ENCODE measurements at regions not wholly inside any gene's neighbourhood (a gene's known extent, or its start where the extent isn't known, plus 50 kb on each side); places are given as distances from the start of the nearest gene placed in this dataset.

DNA sequence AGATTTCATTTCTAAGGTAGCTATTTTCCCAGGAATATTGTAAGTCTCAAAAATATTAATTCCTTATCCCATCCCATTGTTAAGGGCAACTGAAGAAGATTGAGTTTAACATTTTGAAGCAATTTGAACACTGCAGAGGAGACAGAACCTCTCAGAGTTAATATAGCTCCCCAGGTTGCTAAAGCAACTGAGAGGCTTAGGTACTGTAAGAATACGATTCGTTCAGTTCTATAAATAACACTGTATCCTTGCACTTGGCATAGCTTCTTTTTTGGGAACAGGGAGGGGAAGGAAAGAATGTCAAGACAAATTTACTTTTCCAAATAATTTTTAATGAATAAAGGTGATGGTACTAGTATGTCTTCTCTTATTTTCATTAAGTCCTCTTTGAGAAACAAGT is 658.4 kb upstream of the CELF2 start:
- CTCF ChIA-PET: no interaction called here
- no peak overlapping the region for H3K4me3 ChIP-seq (replicated peaks in 1 of 3; ENCODE audit: insufficient read depth in 1 of 3, low read depth in 1 of 3, low read length in 3 of 3)
- intact Hi-C loops (cut with micrococcal nuclease): no loop called here
- TF ChIP-seq MYC (IDR thresholded peaks at IDR 0.05; ENCODE audit: low read depth, low read length) (no peak), FOS (IDR thresholded peaks at IDR 0.05; ENCODE audit: borderline replicate concordance, insufficient read depth, low read length) (no peak)
- POLR2A ChIA-PET: no interaction called here
- FAIRE-seq (no peak), DNase-seq (ENCODE audit: low read depth, low spot score) (no peak)
- H3K9me3 ChIP-seq (replicated peaks; ENCODE audit: control insufficient read depth, insufficient read depth, low read length): no peaks in the 10 kb centered on the region
- no peak overlapping the region for H3K4me2 ChIP-seq (ENCODE audit: insufficient read depth, low read length)
- H3K27me3 ChIP-seq (ENCODE audit: control insufficient read depth in 2 of 2, insufficient read depth in 2 of 2, low read length in 2 of 2): no peaks in the 10 kb centered on the region
- H3K27ac ChIP-seq (ENCODE audit: insufficient read depth, low read depth, low read length): no peak overlapping the region
- H2AFZ ChIP-seq (ENCODE audit: low read depth, low read length): no peak overlapping the region
- H3K4me1 ChIP-seq (ENCODE audit: control insufficient read depth, extremely low read depth, insufficient read depth, low read length): no peaks in the 10 kb centered on the region
- H3K36me3 ChIP-seq (ENCODE audit: control insufficient read depth in 2 of 2, extremely low read depth in 1 of 2, insufficient read depth in 2 of 2, low read length in 2 of 2): no peaks in the 10 kb centered on the region
- BruUV-seq (replicated peaks): no TSS peak
- no peaks in the 10 kb centered on the region for H4K20me1 ChIP-seq (replicated peaks; ENCODE audit: control insufficient read depth, extremely low read depth, insufficient read depth, low read length)
- no peak overlapping the region for H3K9ac ChIP-seq (replicated peaks; ENCODE audit: extremely low read depth, insufficient read depth, low read length)
- no peaks in the 10 kb centered on the region for H3K79me2 ChIP-seq (ENCODE audit: control insufficient read depth, insufficient read depth, low read length)
- no peaks in the 10 kb centered on the region for H3K9me1 ChIP-seq (replicated peaks; ENCODE audit: control insufficient read depth, extremely low read depth, insufficient read depth, low read length)
- dilution Hi-C loops (cut with MboI; ENCODE audit: extremely low pct_ligation_motif_present, low sequenced_read_pairs): no loop called here

DNA sequence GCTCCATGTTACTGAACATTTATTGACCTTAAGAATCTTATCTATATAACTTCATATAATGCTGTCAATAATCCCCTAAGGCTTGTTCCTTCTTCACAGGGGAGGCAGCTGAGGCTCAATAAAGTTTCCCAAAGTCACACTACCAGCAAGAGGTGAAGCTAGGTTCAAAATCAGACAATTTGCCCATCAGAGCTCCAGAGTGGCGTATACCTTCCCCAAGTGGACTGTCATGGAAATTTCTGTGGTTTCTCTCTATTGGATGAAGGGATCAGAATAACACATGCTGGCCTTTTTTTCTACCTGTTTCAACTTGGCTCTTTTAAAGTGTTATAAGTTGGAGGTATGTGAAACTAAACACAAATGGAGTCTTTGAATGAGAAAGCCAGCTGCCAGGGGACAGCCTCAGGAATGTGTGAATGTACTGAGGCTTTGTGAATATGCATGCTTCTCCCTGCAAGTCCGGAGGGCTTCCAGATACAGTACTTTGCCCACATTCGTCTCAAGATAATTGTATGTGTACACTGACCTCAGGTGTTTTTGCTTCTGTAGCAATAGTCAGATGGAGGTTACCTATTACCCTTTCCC is 656.3 kb upstream of the CELF2 start:
- H3K9ac ChIP-seq (replicated peaks; ENCODE audit: extremely low read depth, insufficient read depth, low read length): no peak overlapping the region
- dilution Hi-C loops (cut with MboI; ENCODE audit: extremely low pct_ligation_motif_present, low sequenced_read_pairs): no loop called here
- TF ChIP-seq JUN (IDR thresholded peaks at IDR 0.05; ENCODE audit: borderline replicate concordance, insufficient read depth, insufficient read length, low read depth) (no peak), EZH2 (IDR thresholded peaks at IDR 0.05; ENCODE audit: borderline replicate concordance, low read depth, low read length, severe bottlenecking) (no peak), POLR2AphosphoS5 (IDR thresholded peaks at IDR 0.05; ENCODE audit: insufficient read depth, low read depth, low read length) (no peak), MYC (IDR thresholded peaks at IDR 0.05; ENCODE audit: low read depth, low read length) (no peak), FOS (IDR thresholded peaks at IDR 0.05; ENCODE audit: borderline replicate concordance, insufficient read depth, low read length) (no peak)
- TF ChIP-seq, protein P1, sequence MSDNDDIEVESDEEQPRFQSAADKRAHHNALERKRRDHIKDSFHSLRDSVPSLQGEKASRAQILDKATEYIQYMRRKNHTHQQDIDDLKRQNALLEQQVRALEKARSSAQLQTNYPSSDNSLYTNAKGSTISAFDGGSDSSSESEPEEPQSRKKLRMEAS (IDR thresholded peaks at IDR 0.05; ENCODE audit: insufficient read depth, insufficient read length): no peak
- no peak overlapping the region for H3K4me3 ChIP-seq (replicated peaks in 1 of 3; ENCODE audit: insufficient read depth in 1 of 3, low read depth in 1 of 3, low read length in 3 of 3)
- H3K4me1 ChIP-seq (ENCODE audit: control insufficient read depth, extremely low read depth, insufficient read depth, low read length): no peaks in the 10 kb centered on the region
- no TSS peak for BruUV-seq (replicated peaks)
- intact Hi-C loops (cut with micrococcal nuclease): no loop called here
- H3K27ac ChIP-seq (ENCODE audit: insufficient read depth, low read depth, low read length): no peak overlapping the region
- no peaks in the 10 kb centered on the region for H3K27me3 ChIP-seq (ENCODE audit: control insufficient read depth in 2 of 2, insufficient read depth in 2 of 2, low read length in 2 of 2)
- no peak overlapping the region for H3K4me2 ChIP-seq (ENCODE audit: insufficient read depth, low read length)
- H3K79me2 ChIP-seq (ENCODE audit: control insufficient read depth, insufficient read depth, low read length): no peaks in the 10 kb centered on the region
- CTCF ChIA-PET: no interaction called here
- no peak for FAIRE-seq
- POLR2A ChIA-PET: no interaction called here
- no peak for DNase-seq (ENCODE audit: low read depth, low spot score)
- no peaks in the 10 kb centered on the region for H3K36me3 ChIP-seq (ENCODE audit: control insufficient read depth in 2 of 2, extremely low read depth in 1 of 2, insufficient read depth in 2 of 2, low read length in 2 of 2)
- no peak overlapping the region for H2AFZ ChIP-seq (ENCODE audit: low read depth, low read length)
- H3K9me1 ChIP-seq (replicated peaks; ENCODE audit: control insufficient read depth, extremely low read depth, insufficient read depth, low read length): no peaks in the 10 kb centered on the region
- no peaks in the 10 kb centered on the region for H3K9me3 ChIP-seq (replicated peaks; ENCODE audit: control insufficient read depth, insufficient read depth, low read length)
- H4K20me1 ChIP-seq (replicated peaks; ENCODE audit: control insufficient read depth, extremely low read depth, insufficient read depth, low read length): no peaks in the 10 kb centered on the region

Measured in endothelial cell of umbilical vein (primary cell).